ENCODE measurements at regions not wholly inside any gene's neighbourhood (a gene's known extent, or its start where the extent isn't known, plus 50 kb on each side); places are given as distances from the start of the nearest gene placed in this dataset.
"Not testable (repeated sequence)": the region's sequence is repeated elsewhere in the genome, so short reads cannot be mapped to it uniquely, and the experiment has no call there.

DNA sequence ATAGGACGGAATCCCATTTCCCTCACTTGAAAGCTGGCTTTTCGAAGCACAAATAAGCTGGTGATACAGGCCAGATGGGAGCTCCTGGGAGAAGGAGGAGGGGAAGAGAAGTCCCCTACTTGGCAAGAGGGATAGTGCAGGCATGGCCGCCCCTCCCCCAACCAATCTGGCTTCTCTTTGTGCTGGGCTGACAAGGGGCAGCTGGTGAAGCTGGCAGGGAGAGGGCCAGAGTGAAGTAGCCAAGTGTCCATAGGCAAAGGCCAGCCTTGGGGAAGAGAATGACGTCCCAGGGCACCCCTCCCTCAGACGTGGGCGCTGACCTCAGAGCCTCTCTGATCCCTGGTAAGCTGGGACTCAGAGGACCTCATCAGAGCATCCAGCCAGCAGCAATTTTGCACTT, 78.7 kb upstream of the GRAMD1B start:
- no peaks in the 10 kb centered on the region for H3K27me3 ChIP-seq (ENCODE audit: control insufficient read depth, insufficient read depth, low read length)
- no peak overlapping the region for H3K4me2 ChIP-seq (ENCODE audit: low read length)
- no peak overlapping the region for H3K27ac ChIP-seq
- no peak overlapping the region for H3K4me3 ChIP-seq (ENCODE audit: low read depth, low read length)
- H3K9ac ChIP-seq, result no peak overlapping the region
- H3K79me2 ChIP-seq, result no peaks in the 10 kb centered on the region
- no peak overlapping the region for H2AFZ ChIP-seq
- H3K4me1 ChIP-seq, result no peaks in the 10 kb centered on the region
- no peak for TF ChIP-seq CTCF (IDR thresholded peaks at IDR 0.05)
- H3K36me3 ChIP-seq (ENCODE audit: control insufficient read depth, insufficient read depth, low read length), result no peaks in the 10 kb centered on the region
- H3K9me3 ChIP-seq (ENCODE audit: control insufficient read depth, low read length), result no peaks in the 10 kb centered on the region

- no peak for TF ChIP-seq CTCF (IDR thresholded peaks at IDR 0.05)
- H3K79me2 ChIP-seq, result no peaks in the 10 kb centered on the region
- H3K4me2 ChIP-seq (ENCODE audit: low read length), result no peak overlapping the region
These were observed 80.7 kb upstream of the GRAMD1B start for GRCh38 chr11:123349382-123349781.

DNA sequence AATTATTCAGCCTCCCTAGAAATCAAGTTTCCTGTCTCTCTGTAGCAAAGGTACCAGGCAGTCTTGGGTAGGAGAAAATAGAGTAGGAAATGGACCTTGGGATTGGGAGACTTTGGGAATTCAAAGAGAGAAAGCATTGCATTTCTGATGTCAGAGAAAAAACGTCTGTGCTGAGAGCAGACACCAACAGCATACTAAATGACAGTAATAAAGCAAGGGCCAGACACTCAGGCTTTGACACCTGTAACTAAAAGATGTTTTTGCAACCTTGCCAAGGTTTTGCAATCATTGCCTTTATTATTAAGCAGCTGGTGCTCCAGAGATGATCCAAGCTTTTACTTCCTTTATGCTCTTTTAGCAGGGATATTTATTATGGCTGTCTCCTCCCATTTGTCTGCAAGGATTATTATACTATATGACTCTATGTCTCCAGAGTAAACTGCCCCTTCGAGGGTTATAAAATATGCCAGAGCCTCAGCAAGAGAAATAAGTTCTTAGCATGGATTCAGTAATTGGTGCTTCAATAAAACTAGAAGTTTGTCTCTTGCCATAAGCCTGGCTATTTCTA, 85.2 kb upstream of the GRAMD1B start:
- Histone ChIP-seq H2AFZ (no peak overlapping the region), H3K27ac (no peak overlapping the region), H3K27me3 (ENCODE audit: control insufficient read depth, insufficient read depth, low read length) (no peaks in the 10 kb centered on the region), H3K36me3 (ENCODE audit: control insufficient read depth, insufficient read depth, low read length) (no peaks in the 10 kb centered on the region), H3K79me2 (no peaks in the 10 kb centered on the region), H3K9ac (no peak overlapping the region), H3K9me3 (ENCODE audit: control insufficient read depth, low read length) (no peaks in the 10 kb centered on the region), H3K4me3 (ENCODE audit: low read depth, low read length) (no peak overlapping the region), H3K4me2 (ENCODE audit: low read length) (no peak overlapping the region), H3K4me1 (no peaks in the 10 kb centered on the region)
- TF ChIP-seq CTCF (IDR thresholded peaks at IDR 0.05), result no peak

More at GRCh38 chr11:123349382-123349781, 80.7 kb upstream of the GRAMD1B start:
- Histone ChIP-seq H3K27me3 (ENCODE audit: control insufficient read depth, insufficient read depth, low read length) (no peaks in the 10 kb centered on the region), H3K4me1 (no peaks in the 10 kb centered on the region), H3K4me3 (ENCODE audit: low read depth, low read length) (no peak overlapping the region), H3K36me3 (ENCODE audit: control insufficient read depth, insufficient read depth, low read length) (no peaks in the 10 kb centered on the region), H2AFZ (no peak overlapping the region), H3K27ac (no peak overlapping the region), H3K9ac (no peak overlapping the region), H3K9me3 (ENCODE audit: control insufficient read depth, low read length) (no peaks in the 10 kb centered on the region)

DNA sequence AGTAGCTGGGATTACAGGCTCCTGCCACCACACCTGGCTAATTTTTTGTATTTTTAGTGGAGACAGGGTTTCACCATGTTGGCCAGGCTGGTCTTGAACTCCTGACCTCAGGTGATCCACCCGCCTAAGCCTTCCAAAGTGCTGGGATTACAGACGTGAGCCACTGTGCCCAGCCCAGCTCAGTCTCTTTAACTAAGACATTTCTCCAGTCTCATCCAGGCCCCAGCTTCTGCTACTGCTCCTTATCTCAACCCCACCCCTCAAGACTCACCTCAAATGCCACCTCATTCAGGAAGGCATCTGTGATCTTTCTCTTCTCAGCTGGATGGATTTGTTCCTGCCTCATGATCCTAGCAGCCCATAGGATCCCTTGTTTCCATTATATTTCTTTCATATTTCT, 85.9 kb upstream of the GRAMD1B start:
- H3K9me3 ChIP-seq (ENCODE audit: control insufficient read depth, low read length); H3K4me3 ChIP-seq (ENCODE audit: low read depth, low read length); H3K79me2 ChIP-seq; H3K36me3 ChIP-seq (ENCODE audit: control insufficient read depth, insufficient read depth, low read length); H3K27ac ChIP-seq; H3K27me3 ChIP-seq (ENCODE audit: control insufficient read depth, insufficient read depth, low read length); H3K9ac ChIP-seq; H3K4me1 ChIP-seq; H3K4me2 ChIP-seq (ENCODE audit: low read length); H2AFZ ChIP-seq: not testable (repeated sequence)

- no peak overlapping the region for H2AFZ ChIP-seq
- H3K27me3 ChIP-seq (ENCODE audit: control insufficient read depth, insufficient read depth, low read length), result no peaks in the 10 kb centered on the region
- H3K79me2 ChIP-seq, result no peaks in the 10 kb centered on the region
- no peak overlapping the region for H3K27ac ChIP-seq
- no peaks in the 10 kb centered on the region for H3K36me3 ChIP-seq (ENCODE audit: control insufficient read depth, insufficient read depth, low read length)
- no peaks in the 10 kb centered on the region for H3K4me1 ChIP-seq
- no peak overlapping the region for H3K4me3 ChIP-seq (ENCODE audit: low read depth, low read length)
- no peak for TF ChIP-seq CTCF (IDR thresholded peaks at IDR 0.05)
- no peak overlapping the region for H3K4me2 ChIP-seq (ENCODE audit: low read length)
- no peak overlapping the region for H3K9ac ChIP-seq
- H3K9me3 ChIP-seq (ENCODE audit: control insufficient read depth, low read length), result no peaks in the 10 kb centered on the region
These were observed 90.9 kb upstream of the GRAMD1B start for GRCh38 chr11:123338997-123339752.
